Nephron progenitor cell (in vitro differentiated cells): ENCODE measurements at regions not wholly inside any gene's neighbourhood (a gene's known extent, or its start where the extent isn't known, plus 50 kb on each side); places are given as distances from the start of the nearest gene placed in this dataset.

Source experiments
- DNase-seq: peaks from one replicate; pipeline ENCODE4 v3.0.0; 2021
- H3K27ac Mint-ChIP-seq: 2 replicates; pipeline ENCODE4 v1.8.0; 2021; ENCODE audit warnings: mild to moderate bottlenecking, moderate library complexity, mixed read lengths
- H3K27me3 Mint-ChIP-seq: 2 replicates; pipeline ENCODE4 v1.8.0; 2021; ENCODE audit warnings: mild to moderate bottlenecking, low read depth, mixed read lengths; ENCODE audit not compliant: poor library complexity
- H3K36me3 Mint-ChIP-seq: 2 replicates; pipeline ENCODE4 v1.8.0; 2021; ENCODE audit warnings: low read depth, mixed read lengths
- H3K4me1 Mint-ChIP-seq: 2 replicates; pipeline ENCODE4 v1.8.0; 2021; ENCODE audit warnings: mixed read lengths
- H3K4me3 Mint-ChIP-seq: 2 replicates; pipeline ENCODE4 v1.8.0; 2021; ENCODE audit warnings: mild to moderate bottlenecking, moderate library complexity, mixed read lengths
- H3K9me3 Mint-ChIP-seq: 2 replicates; pipeline ENCODE4 v1.8.0; 2021; ENCODE audit warnings: mild to moderate bottlenecking, moderate library complexity, mixed read lengths
- CTCF ChIP-seq: fragments of 200-600 bp; sonication (generic); IDR thresholded peaks from 2 replicates; pipeline ENCODE4 v1.5.0; 2021; ENCODE audit warnings: antibody characterized with exemption

- TF ChIP-seq CTCF, result no peak
- Mint-ChIP-seq H3K4me1 (peaks cover 65% of the 10 kb centered on the region), H3K36me3 (no peaks in the 10 kb centered on the region), H3K9me3 (no peaks in the 10 kb centered on the region), H3K27ac (no peak overlapping the region), H3K27me3 (no peaks in the 10 kb centered on the region), H3K4me3 (peak overlapping the region; percentile 88)
- DNase-seq, result no peak
Measured at GRCh38 chr1:149846042-149846441, 53.3 kb upstream of the BOLA1 start.

- H3K27ac Mint-ChIP-seq, result no peak overlapping the region
- H3K27me3 Mint-ChIP-seq, result no peaks in the 10 kb centered on the region
- no peaks in the 10 kb centered on the region for H3K36me3 Mint-ChIP-seq
- DNase-seq, result no peak
- H3K4me1 Mint-ChIP-seq, result peaks cover 65% of the 10 kb centered on the region
- H3K4me3 Mint-ChIP-seq, result peak overlapping the region; percentile 33
- no peaks in the 10 kb centered on the region for H3K9me3 Mint-ChIP-seq
- no peak for TF ChIP-seq CTCF
Measured at GRCh38 chr1:149846593-149847466, 52.5 kb upstream of the BOLA1 start.

- H3K27ac Mint-ChIP-seq, result peak overlapping the region; percentile 99
- H3K9me3 Mint-ChIP-seq, result no peaks in the 10 kb centered on the region
- H3K27me3 Mint-ChIP-seq, result no peaks in the 10 kb centered on the region
- peak overlapping the region; percentile 94 for H3K4me3 Mint-ChIP-seq
- peaks cover 65% of the 10 kb centered on the region for H3K4me1 Mint-ChIP-seq
- DNase-seq, result no peak
- TF ChIP-seq CTCF, result no peak
- H3K36me3 Mint-ChIP-seq, result no peaks in the 10 kb centered on the region
Measured at GRCh38 chr1:149848340-149849110, 50.8 kb upstream of the BOLA1 start.

- Mint-ChIP-seq H3K36me3 (no peaks in the 10 kb centered on the region), H3K27me3 (no peaks in the 10 kb centered on the region), H3K4me3 (peak overlapping the region; percentile 94)
Measured at GRCh38 chr1:149849111-149849946, 50.0 kb upstream of the BOLA1 start.

More at GRCh38 chr1:149849111-149849946, 50.0 kb upstream of the BOLA1 start:
- DNase-seq, result no peak
- no peaks in the 10 kb centered on the region for H3K9me3 Mint-ChIP-seq
- peak overlapping the region; percentile 99 for H3K27ac Mint-ChIP-seq
- TF ChIP-seq CTCF, result no peak
- H3K4me1 Mint-ChIP-seq, result peaks cover 57% of the 10 kb centered on the region
